Nucleus accumbens (tissue), 56 donors: ENCODE measurements at regions not wholly inside any gene's neighbourhood (a gene's known extent, or its start where the extent isn't known, plus 50 kb on each side); places are given as distances from the start of the nearest gene placed in this dataset.

ENCODE experiments used
- DNase-seq, 56 donors: peaks; one replicate each; lab custom pipeline; 2025; lab: John Stamatoyannopoulos, UW

DNA sequence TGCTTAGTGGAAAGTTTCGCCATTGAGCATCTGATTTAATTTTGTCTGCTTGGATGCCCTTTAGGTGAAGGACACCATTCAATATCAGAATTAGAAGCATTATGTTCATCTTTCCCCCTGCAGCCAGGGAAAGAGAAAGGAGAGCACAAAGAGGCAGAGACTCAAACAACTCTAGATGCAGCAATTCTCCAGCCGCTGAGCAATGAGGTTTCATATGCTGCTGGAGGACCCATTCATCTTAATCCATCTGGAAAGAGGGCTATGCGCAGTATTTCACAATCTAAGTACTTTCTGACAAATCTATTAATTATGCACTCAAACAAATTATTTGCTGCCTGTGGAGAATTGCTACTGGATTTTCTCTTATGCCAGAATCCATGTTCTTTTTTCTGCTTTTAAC is 527.0 kb upstream of the TUSC1 start:
- DNase-seq = no peak

DNA sequence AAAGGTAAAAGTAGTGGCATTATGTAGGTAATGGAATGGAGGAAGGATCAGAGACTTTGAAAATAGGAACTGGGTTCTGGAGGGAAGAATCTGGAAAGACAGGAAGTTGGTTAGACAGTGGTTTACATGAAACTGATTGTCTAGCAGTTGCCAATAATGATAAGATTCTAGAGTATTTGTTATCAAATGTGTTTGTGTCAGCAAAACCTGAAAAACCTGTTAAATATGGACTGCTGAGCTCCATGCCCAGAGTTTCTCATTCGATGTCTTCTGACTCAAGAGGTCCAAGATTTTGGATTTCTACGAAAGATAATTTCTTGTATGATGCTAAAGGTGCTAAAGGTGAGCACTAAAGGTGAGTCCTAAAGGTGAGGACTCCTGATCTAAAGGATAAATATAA is 515.0 kb upstream of the TUSC1 start:
- no peak for DNase-seq

GRCh38 chr9:26191711-26192110 is 513.5 kb upstream of the TUSC1 start:
- no peak for DNase-seq

- DNase-seq = no peak
Measured at GRCh38 chr9:26181836-26182235, 503.6 kb upstream of the TUSC1 start.

- no peak for DNase-seq
Measured at GRCh38 chr9:26176628-26177027, 498.4 kb upstream of the TUSC1 start.

DNA sequence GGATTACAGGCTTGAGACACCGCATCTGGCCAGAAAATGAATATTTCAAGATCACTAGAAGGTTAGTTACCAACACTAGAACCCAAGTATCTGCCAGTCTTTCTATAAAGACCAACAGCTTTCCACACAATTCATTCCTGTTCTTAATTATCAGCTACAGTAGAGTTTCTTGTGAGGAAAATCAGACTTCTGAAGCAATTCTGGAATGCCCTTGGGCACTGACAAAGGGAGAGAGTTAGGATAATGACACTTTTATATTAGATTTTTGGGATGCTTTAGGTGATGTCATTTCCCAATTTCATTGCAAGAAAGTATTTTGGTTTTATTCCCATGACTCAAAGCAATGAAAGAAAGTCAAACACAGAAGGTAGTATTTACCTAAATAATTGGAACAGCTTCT is 497.0 kb upstream of the TUSC1 start:
- no peak for DNase-seq

- DNase-seq = no peak
Measured at GRCh38 chr9:26172301-26172700, 494.1 kb upstream of the TUSC1 start.

DNA sequence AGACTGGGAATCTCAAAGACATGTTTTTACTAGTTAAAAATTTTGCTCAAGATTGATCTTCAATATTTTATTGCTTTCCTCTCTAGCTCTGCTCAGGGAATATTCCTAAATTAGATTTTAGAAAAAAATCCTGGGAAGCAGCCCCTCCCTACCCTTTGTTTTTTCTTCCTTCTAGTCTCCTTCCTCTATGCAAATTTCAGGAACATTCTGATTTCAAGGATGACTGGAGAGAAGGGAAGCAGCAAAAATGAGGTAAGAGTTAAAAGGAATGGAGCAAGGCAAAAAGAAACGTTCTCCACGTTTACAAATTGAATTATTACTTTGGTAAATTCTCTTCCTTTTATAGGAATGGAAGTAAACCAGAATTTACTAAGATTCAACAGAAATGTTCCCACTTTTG is 493.4 kb upstream of the TUSC1 start:
- no peak for DNase-seq

GRCh38 chr9:26170190-26170589 is 491.9 kb upstream of the TUSC1 start:
- no peak for DNase-seq

DNA sequence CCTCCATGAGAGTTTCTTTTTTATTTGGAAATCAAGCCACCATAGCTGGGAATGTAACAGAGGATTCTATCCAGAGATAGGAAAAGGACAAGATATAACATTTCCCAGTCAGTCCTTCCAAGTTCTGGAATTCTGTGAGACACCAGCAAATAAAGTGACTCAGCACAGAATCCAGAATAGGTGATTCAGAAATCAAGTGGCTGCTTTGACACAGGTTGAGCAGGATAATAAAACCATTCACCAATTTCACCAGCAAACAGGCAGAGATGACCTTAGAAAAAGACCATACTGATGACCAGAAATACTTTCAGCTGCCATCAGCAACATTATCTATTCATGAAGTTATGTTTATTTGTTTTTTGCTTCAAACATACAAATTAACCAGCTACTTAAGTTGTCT is 491.5 kb upstream of the TUSC1 start:
- no peak for DNase-seq

DNA sequence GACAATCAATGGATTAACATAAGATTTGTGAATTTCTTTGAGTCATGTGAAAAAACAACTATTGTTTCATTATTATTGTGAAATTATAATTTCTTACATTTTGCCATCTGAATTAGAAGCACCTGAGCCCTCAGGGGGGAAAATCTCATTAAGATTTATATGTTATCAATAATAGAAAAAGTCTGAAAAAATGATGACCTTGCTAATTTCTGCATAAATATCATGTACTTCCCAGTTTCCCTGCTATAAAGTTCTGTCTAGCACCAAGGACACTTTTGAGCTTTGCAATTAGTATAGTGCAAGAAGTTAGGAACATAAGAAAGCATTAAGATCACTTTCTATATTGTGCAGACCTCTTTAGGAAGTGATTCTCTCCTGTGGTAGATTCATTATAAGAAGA is 488.3 kb upstream of the TUSC1 start:
- DNase-seq = no peak

DNA sequence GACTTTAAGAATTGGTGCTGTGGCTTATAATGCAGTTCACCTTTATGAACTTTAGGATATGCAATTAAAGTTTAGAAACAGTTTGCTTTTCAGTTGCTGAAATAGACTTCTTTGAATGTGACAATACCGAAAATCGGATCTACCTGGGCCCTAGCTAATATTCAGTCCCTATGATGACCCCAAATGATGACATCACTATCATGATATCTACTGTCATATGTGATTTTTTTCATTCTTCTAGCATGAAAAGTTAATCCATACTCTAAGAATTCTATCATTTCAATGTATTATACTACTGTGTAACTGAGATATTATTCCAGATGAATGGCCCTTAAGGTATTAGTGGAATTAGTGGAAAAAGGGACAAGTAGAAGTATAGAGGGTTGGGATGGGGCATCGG is 487.2 kb upstream of the TUSC1 start:
- DNase-seq = no peak

- DNase-seq = no peak
Measured at GRCh38 chr9:26163931-26164330, 485.7 kb upstream of the TUSC1 start.

- DNase-seq = no peak
Measured at GRCh38 chr9:26159575-26160392, 481.5 kb upstream of the TUSC1 start.

- no peak for DNase-seq
Measured at GRCh38 chr9:26158631-26159150, 480.4 kb upstream of the TUSC1 start.

DNA sequence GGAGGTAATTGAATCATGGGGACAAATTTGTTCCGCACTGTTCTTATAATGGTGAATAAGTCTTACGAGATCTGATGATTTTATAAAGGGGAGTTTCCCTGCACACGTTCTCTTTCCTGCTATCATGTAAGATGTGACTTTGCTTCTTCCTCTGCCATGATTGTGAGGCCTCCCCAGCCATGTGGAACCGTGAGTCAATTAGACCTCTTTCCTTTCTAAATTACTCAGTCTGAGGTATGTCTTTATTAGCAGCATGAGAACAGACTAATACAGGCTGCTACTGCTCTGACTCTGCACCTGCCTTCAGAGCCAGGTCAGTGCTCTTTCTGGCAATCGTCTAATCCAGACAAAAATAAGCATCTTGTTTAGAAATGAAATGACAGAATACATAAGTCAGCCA is 479.2 kb upstream of the TUSC1 start:
- no peak for DNase-seq

- no peak for DNase-seq
Measured at GRCh38 chr9:26152350-26152749, 474.1 kb upstream of the TUSC1 start.

- no peak for DNase-seq
Measured at GRCh38 chr9:26148128-26148527, 469.9 kb upstream of the TUSC1 start.

- no peak for DNase-seq
Measured at GRCh38 chr9:26145938-26146337, 467.7 kb upstream of the TUSC1 start.

GRCh38 chr9:26142631-26143030 is 464.4 kb upstream of the TUSC1 start:
- no peak for DNase-seq

- DNase-seq = no peak
Measured at GRCh38 chr9:26142201-26142600, 464.0 kb upstream of the TUSC1 start.

GRCh38 chr9:26133537-26133936 is 455.3 kb upstream of the TUSC1 start:
- no peak for DNase-seq
